HFFc6 (cell line): ENCODE measurements at regions not wholly inside any gene's neighbourhood (a gene's known extent, or its start where the extent isn't known, plus 50 kb on each side); places are given as distances from the start of the nearest gene placed in this dataset.

Source experiments
- DNase-seq: peaks from one replicate; pipeline ENCODE4 v3.0.0-alpha.2; 2018
- H3K27ac Mint-ChIP-seq: 2 replicates; pipeline ENCODE4 v1.8.0; 2020; ENCODE audit warnings: mild to moderate bottlenecking, mixed read lengths
- H3K27me3 Mint-ChIP-seq: 2 replicates; pipeline ENCODE4 v1.8.0; 2021; ENCODE audit warnings: mild to moderate bottlenecking, moderate library complexity, mixed read lengths; ENCODE audit not compliant: insufficient read depth
- H3K36me3 Mint-ChIP-seq: 2 replicates; pipeline ENCODE4 v1.8.0; 2021; ENCODE audit warnings: low read depth, mixed read lengths
- H3K4me1 Mint-ChIP-seq: 2 replicates; pipeline ENCODE4 v1.8.0; 2020; ENCODE audit warnings: low read depth, mixed read lengths
- H3K4me3 Mint-ChIP-seq: 2 replicates; pipeline ENCODE4 v1.8.0; 2020; ENCODE audit warnings: mild to moderate bottlenecking, moderate library complexity, mixed read lengths
- H3K9me3 Mint-ChIP-seq: 2 replicates; pipeline ENCODE4 v1.8.0; 2020; ENCODE audit warnings: mild to moderate bottlenecking, mixed read lengths
- CTCF ChIP-seq: fragments of 200-600 bp; sonication (generic); IDR thresholded peaks from 2 replicates; pipeline ENCODE4 v1.5.0; 2021; ENCODE audit warnings: antibody characterized with exemption, mild to moderate bottlenecking

- no peak overlapping the region for H3K27ac Mint-ChIP-seq
- H3K4me1 Mint-ChIP-seq = no peaks in the 10 kb centered on the region
- no peaks in the 10 kb centered on the region; the same call in none of the 2 replicates for H3K27me3 Mint-ChIP-seq
- H3K9me3 Mint-ChIP-seq = no peaks in the 10 kb centered on the region
- no peak overlapping the region for H3K4me3 Mint-ChIP-seq
- DNase-seq = no peak
- H3K36me3 Mint-ChIP-seq = no peaks in the 10 kb centered on the region
- no peak for TF ChIP-seq CTCF
Observed at GRCh38 chr4:87745064-87745807, 54.1 kb upstream of the IBSP start.

GRCh38 chr4:87746001-87746400, 53.4 kb upstream of the IBSP start:
- TF ChIP-seq CTCF = no peak
- Mint-ChIP-seq H3K4me3 (no peak overlapping the region), H3K36me3 (no peaks in the 10 kb centered on the region), H3K27me3 (no peaks in the 10 kb centered on the region; the same call in none of the 2 replicates), H3K9me3 (no peaks in the 10 kb centered on the region), H3K27ac (no peak overlapping the region), H3K4me1 (no peaks in the 10 kb centered on the region)
- no peak for DNase-seq
